ENCODE measurements at regions not wholly inside any gene's neighbourhood (a gene's known extent, or its start where the extent isn't known, plus 50 kb on each side); places are given as distances from the start of the nearest gene placed in this dataset.

DNA sequence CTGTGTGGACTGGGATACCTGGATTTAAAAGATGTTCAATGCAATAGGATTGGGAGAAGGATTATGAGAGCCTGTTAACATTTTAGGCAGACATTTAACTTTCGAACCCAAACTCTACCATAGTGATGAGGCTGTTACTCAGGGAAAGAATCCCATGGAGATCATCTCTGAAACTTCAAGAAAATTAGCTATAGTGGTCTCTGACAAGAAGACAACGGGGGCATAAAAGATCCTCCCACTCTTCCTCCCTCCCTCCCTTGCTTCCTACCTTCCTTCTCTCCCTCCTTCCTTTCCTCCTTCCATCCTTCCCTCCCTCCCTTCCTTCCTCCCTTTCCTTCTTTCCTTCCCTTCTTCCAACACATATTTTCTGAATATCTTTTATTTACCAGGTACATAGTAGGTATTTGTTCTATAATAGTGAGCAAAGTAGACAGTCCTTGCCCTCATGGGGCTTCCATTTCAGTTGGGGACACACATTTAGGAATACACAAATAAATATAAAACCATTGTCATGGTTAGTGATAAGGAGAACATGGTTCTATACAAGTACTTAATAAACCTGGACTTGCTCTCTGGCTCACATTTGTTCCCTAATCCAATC lies 143.2 kb downstream of the ATP6V1G3 start:
- no CpG with 5 or more reads among the region's 2 CpGs for WGBS (ENCODE audit: extremely low coverage, insufficient read length, low lambda C conversion rate)
- Mint-ChIP-seq H3K4me1 (no peaks in the 10 kb centered on the region), H3K9me3 (no peaks in the 10 kb centered on the region), H3K27ac (no peak overlapping the region), H3K4me3 (no peak overlapping the region), H3K36me3 (ENCODE audit: insufficient read depth in 1 of 3, low read depth in 3 of 3) (no peaks in the 10 kb centered on the region), H3K27me3 (ENCODE audit: low read depth) (no peaks in the 10 kb centered on the region)
- Histone ChIP-seq H2BK20ac (ENCODE audit: low read depth, low read length, poor library complexity, severe bottlenecking) (no peak overlapping the region), H3K9ac (ENCODE audit: extremely low read depth, insufficient read length, low read length) (no peak overlapping the region), H3K4me1 (ENCODE audit: insufficient read depth, low read length) (no peaks in the 10 kb centered on the region), H3K27me3 (ENCODE audit: insufficient read depth, low read length) (no peaks in the 10 kb centered on the region; the same call in 1 of the 2 replicates), H3K23me2 (ENCODE audit: insufficient read length, low read depth, low read length, poor library complexity, severe bottlenecking) (no peaks in the 10 kb centered on the region), H3K56ac (ENCODE audit: insufficient read length, low read depth, low read length) (no peak overlapping the region), H4K91ac (ENCODE audit: insufficient read length, low read depth, low read length) (no peak overlapping the region), H4K20me1 (ENCODE audit: control insufficient read depth, insufficient read depth, insufficient read length) (no peaks in the 10 kb centered on the region), H3K4ac (ENCODE audit: low read depth, low read length) (no peak overlapping the region), H4K8ac (replicated peaks; ENCODE audit: insufficient read length, low read depth, low read length) (no peak overlapping the region), H4K5ac (ENCODE audit: insufficient read length, low read depth, low read length) (no peak overlapping the region), H3K9me3 (ENCODE audit: control insufficient read depth, low read depth, low read length) (no peaks in the 10 kb centered on the region), H3K23ac (ENCODE audit: insufficient read length, low read depth, low read length) (no peak overlapping the region), H3K79me1 (ENCODE audit: insufficient read depth, low read depth, low read length, poor library complexity, severe bottlenecking) (no peaks in the 10 kb centered on the region), H2AK5ac (ENCODE audit: insufficient read length, low read length) (no peak overlapping the region), H3K18ac (ENCODE audit: insufficient read length, low read depth, low read length) (no peak overlapping the region), H3K14ac (ENCODE audit: insufficient read depth, low read length) (no peak overlapping the region), H2BK15ac (ENCODE audit: low read depth, low read length) (no peak overlapping the region), H3K27ac (ENCODE audit: insufficient read length, low read depth, low read length) (no peak overlapping the region), H2BK12ac (ENCODE audit: insufficient read length, low read depth, low read length) (no peak overlapping the region), H3K79me2 (ENCODE audit: insufficient read depth, low read length) (no peaks in the 10 kb centered on the region), H3T11ph (ENCODE audit: low read length) (no peak overlapping the region), H2BK120ac (ENCODE audit: low read depth, low read length, poor library complexity, severe bottlenecking) (no peak overlapping the region), H2AFZ (ENCODE audit: low read length) (no peak overlapping the region), H3K4me2 (ENCODE audit: insufficient read depth, insufficient read length, low read length) (no peak overlapping the region), H2BK5ac (ENCODE audit: insufficient read length, low read length) (no peak overlapping the region)
- no peak for DNase-seq
- TF ChIP-seq, protein P1, sequence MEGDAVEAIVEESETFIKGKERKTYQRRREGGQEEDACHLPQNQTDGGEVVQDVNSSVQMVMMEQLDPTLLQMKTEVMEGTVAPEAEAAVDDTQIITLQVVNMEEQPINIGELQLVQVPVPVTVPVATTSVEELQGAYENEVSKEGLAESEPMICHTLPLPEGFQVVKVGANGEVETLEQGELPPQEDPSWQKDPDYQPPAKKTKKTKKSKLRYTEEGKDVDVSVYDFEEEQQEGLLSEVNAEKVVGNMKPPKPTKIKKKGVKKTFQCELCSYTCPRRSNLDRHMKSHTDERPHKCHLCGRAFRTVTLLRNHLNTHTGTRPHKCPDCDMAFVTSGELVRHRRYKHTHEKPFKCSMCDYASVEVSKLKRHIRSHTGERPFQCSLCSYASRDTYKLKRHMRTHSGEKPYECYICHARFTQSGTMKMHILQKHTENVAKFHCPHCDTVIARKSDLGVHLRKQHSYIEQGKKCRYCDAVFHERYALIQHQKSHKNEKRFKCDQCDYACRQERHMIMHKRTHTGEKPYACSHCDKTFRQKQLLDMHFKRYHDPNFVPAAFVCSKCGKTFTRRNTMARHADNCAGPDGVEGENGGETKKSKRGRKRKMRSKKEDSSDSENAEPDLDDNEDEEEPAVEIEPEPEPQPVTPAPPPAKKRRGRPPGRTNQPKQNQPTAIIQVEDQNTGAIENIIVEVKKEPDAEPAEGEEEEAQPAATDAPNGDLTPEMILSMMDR (conservative IDR thresholded peaks at IDR 0.05): no peak
